ENCODE measurements at regions not wholly inside any gene's neighbourhood (a gene's known extent, or its start where the extent isn't known, plus 50 kb on each side); places are given as distances from the start of the nearest gene placed in this dataset.
A peak's percentile ranks its signal among the peaks of the same experiment; 100 is the strongest.

- DNase-seq (ENCODE audit: low read depth in 4 of 6, low spot score in 6 of 6): no peak
- H3K27me3 ChIP-seq (ENCODE audit: control insufficient read depth, insufficient read depth, low read length): peaks cover 4% of the 10 kb centered on the region
- no peaks in the 10 kb centered on the region for H3K36me3 ChIP-seq (ENCODE audit: control insufficient read depth, insufficient read depth, low read length)
- H3K4me1 ChIP-seq (ENCODE audit: control insufficient read depth, insufficient read depth, low read length): peaks cover 7% of the 10 kb centered on the region
- no peak overlapping the region for H3K4me3 ChIP-seq (ENCODE audit: low read depth, low read length)
- no peaks in the 10 kb centered on the region for H3K9me3 ChIP-seq (ENCODE audit: control insufficient read depth, insufficient read depth, low read length)
- no peak overlapping the region for H3K27ac ChIP-seq (ENCODE audit: low read depth, low read length)
- 100% methylated on average over 1 of the region's 3 CpGs for WGBS (ENCODE audit: insufficient coverage)
Observed at GRCh38 chr20:48422242-48422960, 405.4 kb downstream of the PREX1 start.

- no peak overlapping the region for H3K27ac ChIP-seq (ENCODE audit: low read depth, low read length)
- H3K4me1 ChIP-seq (ENCODE audit: control insufficient read depth, insufficient read depth, low read length): peaks cover 7% of the 10 kb centered on the region
- no peak for DNase-seq (ENCODE audit: low read depth in 4 of 6, low spot score in 6 of 6)
- WGBS (ENCODE audit: insufficient coverage): no CpG with 5 or more reads among the region's 3 CpGs
- no peaks in the 10 kb centered on the region for H3K9me3 ChIP-seq (ENCODE audit: control insufficient read depth, insufficient read depth, low read length)
- H3K36me3 ChIP-seq (ENCODE audit: control insufficient read depth, insufficient read depth, low read length): no peaks in the 10 kb centered on the region
- peaks cover 4% of the 10 kb centered on the region for H3K27me3 ChIP-seq (ENCODE audit: control insufficient read depth, insufficient read depth, low read length)
- H3K4me3 ChIP-seq (ENCODE audit: low read depth, low read length): no peak overlapping the region
Observed at GRCh38 chr20:48421547-48421946, 406.3 kb downstream of the PREX1 start.

GRCh38 chr20:48420176-48420575 lies 407.6 kb downstream of the PREX1 start:
- no CpG with 5 or more reads among the region's 4 CpGs for WGBS (ENCODE audit: insufficient coverage)
- no peak for DNase-seq (ENCODE audit: low read depth in 4 of 6, low spot score in 6 of 6)
- H3K9me3 ChIP-seq (ENCODE audit: control insufficient read depth, insufficient read depth, low read length): no peaks in the 10 kb centered on the region
- H3K27ac ChIP-seq (ENCODE audit: low read depth, low read length): no peak overlapping the region
- H3K4me1 ChIP-seq (ENCODE audit: control insufficient read depth, insufficient read depth, low read length): no peaks in the 10 kb centered on the region
- no peaks in the 10 kb centered on the region for H3K36me3 ChIP-seq (ENCODE audit: control insufficient read depth, insufficient read depth, low read length)
- H3K4me3 ChIP-seq (ENCODE audit: low read depth, low read length): no peak overlapping the region
- H3K27me3 ChIP-seq (ENCODE audit: control insufficient read depth, insufficient read depth, low read length): no peaks in the 10 kb centered on the region

- no peak for DNase-seq (ENCODE audit: low read depth in 4 of 6, low spot score in 6 of 6)
- H3K27me3 ChIP-seq (ENCODE audit: control insufficient read depth, insufficient read depth, low read length): peaks cover 2% of the 10 kb centered on the region
- H3K4me3 ChIP-seq (ENCODE audit: low read depth, low read length): no peak overlapping the region
- H3K4me1 ChIP-seq (ENCODE audit: control insufficient read depth, insufficient read depth, low read length): no peaks in the 10 kb centered on the region
- no peaks in the 10 kb centered on the region for H3K9me3 ChIP-seq (ENCODE audit: control insufficient read depth, insufficient read depth, low read length)
- H3K27ac ChIP-seq (ENCODE audit: low read depth, low read length): no peak overlapping the region
- WGBS (ENCODE audit: insufficient coverage): 100% methylated on average over 1 of the region's 4 CpGs
- no peaks in the 10 kb centered on the region for H3K36me3 ChIP-seq (ENCODE audit: control insufficient read depth, insufficient read depth, low read length)
Observed at GRCh38 chr20:48419173-48419572, 408.6 kb downstream of the PREX1 start.

GRCh38 chr20:48416002-48416401 lies 411.8 kb downstream of the PREX1 start:
- Histone ChIP-seq H3K36me3 (ENCODE audit: control insufficient read depth, insufficient read depth, low read length) (no peaks in the 10 kb centered on the region), H3K9me3 (ENCODE audit: control insufficient read depth, insufficient read depth, low read length) (no peaks in the 10 kb centered on the region), H3K4me1 (ENCODE audit: control insufficient read depth, insufficient read depth, low read length) (peaks cover 2% of the 10 kb centered on the region), H3K4me3 (ENCODE audit: low read depth, low read length) (no peak overlapping the region), H3K27ac (ENCODE audit: low read depth, low read length) (no peak overlapping the region), H3K27me3 (ENCODE audit: control insufficient read depth, insufficient read depth, low read length) (peaks cover 2% of the 10 kb centered on the region)
- 77% methylated on average over 4 of the region's 5 CpGs for WGBS (ENCODE audit: insufficient coverage)
- DNase-seq (ENCODE audit: low read depth in 4 of 6, low spot score in 6 of 6): no peak

- no peak for DNase-seq (ENCODE audit: low read depth in 4 of 6, low spot score in 6 of 6)
- no peak overlapping the region for H3K27ac ChIP-seq (ENCODE audit: low read depth, low read length)
- H3K4me3 ChIP-seq (ENCODE audit: low read depth, low read length): no peak overlapping the region
- no peaks in the 10 kb centered on the region for H3K9me3 ChIP-seq (ENCODE audit: control insufficient read depth, insufficient read depth, low read length)
- 80% methylated on average over 1 of the region's 1 CpG for WGBS (ENCODE audit: insufficient coverage)
- no peaks in the 10 kb centered on the region for H3K36me3 ChIP-seq (ENCODE audit: control insufficient read depth, insufficient read depth, low read length)
- H3K4me1 ChIP-seq (ENCODE audit: control insufficient read depth, insufficient read depth, low read length): peaks cover 5% of the 10 kb centered on the region
- peaks cover 2% of the 10 kb centered on the region for H3K27me3 ChIP-seq (ENCODE audit: control insufficient read depth, insufficient read depth, low read length)
Observed at GRCh38 chr20:48414786-48415185, 413.0 kb downstream of the PREX1 start.

GRCh38 chr20:48411919-48412522 lies 415.8 kb downstream of the PREX1 start:
- Histone ChIP-seq H3K4me1 (ENCODE audit: control insufficient read depth, insufficient read depth, low read length) (peaks cover 14% of the 10 kb centered on the region), H3K27me3 (ENCODE audit: control insufficient read depth, insufficient read depth, low read length) (peaks cover 2% of the 10 kb centered on the region), H3K9me3 (ENCODE audit: control insufficient read depth, insufficient read depth, low read length) (no peaks in the 10 kb centered on the region), H3K36me3 (ENCODE audit: control insufficient read depth, insufficient read depth, low read length) (no peaks in the 10 kb centered on the region), H3K4me3 (ENCODE audit: low read depth, low read length) (no peak overlapping the region), H3K27ac (ENCODE audit: low read depth, low read length) (peak overlapping the region; percentile 42)
- 100% methylated on average over 1 of the region's 6 CpGs for WGBS (ENCODE audit: insufficient coverage)
- DNase-seq (ENCODE audit: low read depth in 4 of 6, low spot score in 6 of 6): no peak

- H3K36me3 ChIP-seq (ENCODE audit: control insufficient read depth, insufficient read depth, low read length): no peaks in the 10 kb centered on the region
- H3K27ac ChIP-seq (ENCODE audit: low read depth, low read length): peak overlapping the region; percentile 42
- no peak overlapping the region for H3K4me3 ChIP-seq (ENCODE audit: low read depth, low read length)
- DNase-seq (ENCODE audit: low read depth in 4 of 6, low spot score in 6 of 6): peak in 1 of 6 donors; percentile 73
- 50% methylated on average over 2 of the region's 3 CpGs for WGBS (ENCODE audit: insufficient coverage)
- no peaks in the 10 kb centered on the region for H3K9me3 ChIP-seq (ENCODE audit: control insufficient read depth, insufficient read depth, low read length)
- H3K4me1 ChIP-seq (ENCODE audit: control insufficient read depth, insufficient read depth, low read length): peaks cover 17% of the 10 kb centered on the region
- peaks cover 2% of the 10 kb centered on the region for H3K27me3 ChIP-seq (ENCODE audit: control insufficient read depth, insufficient read depth, low read length)
Observed at GRCh38 chr20:48411245-48411644, 416.6 kb downstream of the PREX1 start.

- DNase-seq (ENCODE audit: low read depth in 4 of 6, low spot score in 6 of 6): no peak
- 75% methylated on average over 1 of the region's 4 CpGs for WGBS (ENCODE audit: insufficient coverage)
- peaks cover 4% of the 10 kb centered on the region for H3K27me3 ChIP-seq (ENCODE audit: control insufficient read depth, insufficient read depth, low read length)
- H3K4me3 ChIP-seq (ENCODE audit: low read depth, low read length): no peak overlapping the region
- no peaks in the 10 kb centered on the region for H3K36me3 ChIP-seq (ENCODE audit: control insufficient read depth, insufficient read depth, low read length)
- H3K27ac ChIP-seq (ENCODE audit: low read depth, low read length): no peak overlapping the region
- no peaks in the 10 kb centered on the region for H3K9me3 ChIP-seq (ENCODE audit: control insufficient read depth, insufficient read depth, low read length)
- H3K4me1 ChIP-seq (ENCODE audit: control insufficient read depth, insufficient read depth, low read length): peaks cover 28% of the 10 kb centered on the region
Observed at GRCh38 chr20:48409055-48409615, 418.7 kb downstream of the PREX1 start.

GRCh38 chr20:48407710-48408109 lies 420.1 kb downstream of the PREX1 start:
- Histone ChIP-seq H3K9me3 (ENCODE audit: control insufficient read depth, insufficient read depth, low read length) (no peaks in the 10 kb centered on the region), H3K36me3 (ENCODE audit: control insufficient read depth, insufficient read depth, low read length) (no peaks in the 10 kb centered on the region), H3K4me1 (ENCODE audit: control insufficient read depth, insufficient read depth, low read length) (peaks cover 28% of the 10 kb centered on the region), H3K4me3 (ENCODE audit: low read depth, low read length) (no peak overlapping the region), H3K27ac (ENCODE audit: low read depth, low read length) (no peak overlapping the region), H3K27me3 (ENCODE audit: control insufficient read depth, insufficient read depth, low read length) (peaks cover 4% of the 10 kb centered on the region)
- no peak for DNase-seq (ENCODE audit: low read depth in 4 of 6, low spot score in 6 of 6)
- WGBS (ENCODE audit: insufficient coverage): 38% methylated on average over 4 of the region's 6 CpGs

Measured in spinal cord (tissue), 9 donors.